Breast epithelium (tissue), 3 donors: ENCODE measurements at regions not wholly inside any gene's neighbourhood (a gene's known extent, or its start where the extent isn't known, plus 50 kb on each side); places are given as distances from the start of the nearest gene placed in this dataset.

Source experiments
- POLR2AphosphoS5 ChIP-seq, 3 donors: sonication (generic); formaldehyde crosslinking; IDR thresholded peaks; one replicate each; pipeline ENCODE4 v1.6.1; 2017; ENCODE audit warnings: antibody characterized with exemption in 3 of 3
- TF ChIP-seq, protein P1 (sequence below), 3 donors: fragments of 450-650 bp; IDR thresholded peaks; one replicate each; pipeline ENCODE4 v1.5.1; 2016 to 2017; ENCODE audit warnings: antibody characterized with exemption in 3 of 3, mild to moderate bottlenecking in 3 of 3, moderate library complexity in 3 of 3

- TF ChIP-seq, protein P1, sequence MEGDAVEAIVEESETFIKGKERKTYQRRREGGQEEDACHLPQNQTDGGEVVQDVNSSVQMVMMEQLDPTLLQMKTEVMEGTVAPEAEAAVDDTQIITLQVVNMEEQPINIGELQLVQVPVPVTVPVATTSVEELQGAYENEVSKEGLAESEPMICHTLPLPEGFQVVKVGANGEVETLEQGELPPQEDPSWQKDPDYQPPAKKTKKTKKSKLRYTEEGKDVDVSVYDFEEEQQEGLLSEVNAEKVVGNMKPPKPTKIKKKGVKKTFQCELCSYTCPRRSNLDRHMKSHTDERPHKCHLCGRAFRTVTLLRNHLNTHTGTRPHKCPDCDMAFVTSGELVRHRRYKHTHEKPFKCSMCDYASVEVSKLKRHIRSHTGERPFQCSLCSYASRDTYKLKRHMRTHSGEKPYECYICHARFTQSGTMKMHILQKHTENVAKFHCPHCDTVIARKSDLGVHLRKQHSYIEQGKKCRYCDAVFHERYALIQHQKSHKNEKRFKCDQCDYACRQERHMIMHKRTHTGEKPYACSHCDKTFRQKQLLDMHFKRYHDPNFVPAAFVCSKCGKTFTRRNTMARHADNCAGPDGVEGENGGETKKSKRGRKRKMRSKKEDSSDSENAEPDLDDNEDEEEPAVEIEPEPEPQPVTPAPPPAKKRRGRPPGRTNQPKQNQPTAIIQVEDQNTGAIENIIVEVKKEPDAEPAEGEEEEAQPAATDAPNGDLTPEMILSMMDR (IDR thresholded peaks at IDR 0.05) = no peak
- TF ChIP-seq POLR2AphosphoS5 (IDR thresholded peaks at IDR 0.05) = no peak
Observed at GRCh38 chr1:95313527-95313926, 79.5 kb downstream of the RWDD3 start.
